ENCODE measurements at regions not wholly inside any gene's neighbourhood (a gene's known extent, or its start where the extent isn't known, plus 50 kb on each side); places are given as distances from the start of the nearest gene placed in this dataset.

DNA sequence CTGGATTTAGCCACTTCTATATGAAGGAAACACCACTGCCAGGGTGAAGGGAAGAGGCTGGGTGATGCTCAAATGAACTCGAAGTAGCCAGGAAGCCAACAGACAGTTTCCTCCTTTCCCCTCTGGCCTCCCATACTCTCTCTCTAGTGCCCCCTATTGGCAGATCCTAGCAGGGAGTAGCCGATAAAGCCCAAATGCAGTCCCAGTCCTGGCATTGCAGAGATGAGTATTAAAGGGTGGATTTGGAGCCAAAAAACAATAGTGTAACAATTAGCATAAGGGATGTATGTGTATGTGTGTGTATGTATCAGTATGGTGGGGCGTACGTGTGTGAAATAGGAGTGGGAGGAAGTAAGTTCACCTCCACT lies 213.8 kb upstream of the LDB2 start:
- no peak for DNase-seq (ENCODE audit: low read depth in 2 of 2)

DNA sequence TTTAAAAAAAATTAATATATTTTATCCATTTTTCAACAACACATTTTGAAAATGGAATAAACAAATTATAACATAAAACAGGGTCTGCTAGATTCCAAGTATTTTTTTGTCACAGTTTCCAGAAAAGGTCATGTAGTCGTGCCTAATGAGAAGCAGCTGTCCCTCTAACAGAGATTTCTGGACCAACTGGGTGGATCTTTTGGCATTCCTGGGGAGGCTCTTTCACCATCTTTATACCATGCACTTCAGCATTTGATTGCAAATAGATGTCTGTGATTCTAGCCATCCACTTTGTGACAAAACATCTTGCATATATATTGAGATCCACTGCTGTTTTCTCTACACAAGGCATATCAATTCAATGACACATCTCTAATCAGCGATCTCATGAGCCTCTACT lies 210.7 kb upstream of the LDB2 start:
- DNase-seq (ENCODE audit: low read depth in 2 of 2): no peak

DNA sequence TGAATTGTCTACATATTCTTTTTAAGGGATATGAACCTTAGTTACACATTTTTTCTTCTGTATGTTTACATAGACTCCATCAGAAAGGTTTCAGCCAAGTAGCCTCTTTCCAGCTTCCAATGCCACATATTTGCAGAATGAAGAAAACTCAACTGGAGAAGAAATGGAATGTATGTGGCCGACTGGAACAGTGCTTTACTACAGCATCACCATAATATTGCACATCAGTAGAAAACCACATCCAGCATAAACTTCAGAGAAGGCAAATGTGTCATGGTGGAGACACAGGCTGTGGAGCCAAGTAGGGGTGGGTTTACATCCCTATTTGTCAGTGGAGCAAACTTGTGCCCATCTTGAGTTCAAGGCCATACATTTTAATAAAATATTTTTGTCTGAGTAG lies 204.8 kb upstream of the LDB2 start:
- no peak for DNase-seq (ENCODE audit: low read depth in 2 of 2)

- no peak for DNase-seq (ENCODE audit: low read depth in 2 of 2)
Observed at GRCh38 chr4:17098996-17099395, 200.6 kb upstream of the LDB2 start.

DNA sequence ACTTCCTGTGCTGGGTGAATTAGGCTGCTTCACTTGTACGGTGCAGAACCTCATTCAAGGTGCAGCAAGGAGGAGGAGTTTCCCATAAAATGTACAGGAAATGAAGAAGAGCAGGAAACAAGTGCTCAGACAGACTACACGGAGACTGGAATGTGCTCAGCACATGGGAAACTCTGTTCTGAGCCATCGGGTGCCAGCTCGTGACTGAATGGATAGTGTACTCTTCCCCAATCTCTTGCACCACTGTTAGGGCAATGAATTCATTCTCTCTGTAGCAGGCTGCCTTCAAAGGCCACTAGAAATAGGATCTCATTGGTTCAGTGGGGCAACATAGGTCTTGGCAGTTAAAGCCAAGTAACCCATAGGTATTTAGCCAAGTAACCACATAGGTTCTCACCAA lies 200.0 kb upstream of the LDB2 start:
- DNase-seq (ENCODE audit: low read depth in 2 of 2): no peak

DNA sequence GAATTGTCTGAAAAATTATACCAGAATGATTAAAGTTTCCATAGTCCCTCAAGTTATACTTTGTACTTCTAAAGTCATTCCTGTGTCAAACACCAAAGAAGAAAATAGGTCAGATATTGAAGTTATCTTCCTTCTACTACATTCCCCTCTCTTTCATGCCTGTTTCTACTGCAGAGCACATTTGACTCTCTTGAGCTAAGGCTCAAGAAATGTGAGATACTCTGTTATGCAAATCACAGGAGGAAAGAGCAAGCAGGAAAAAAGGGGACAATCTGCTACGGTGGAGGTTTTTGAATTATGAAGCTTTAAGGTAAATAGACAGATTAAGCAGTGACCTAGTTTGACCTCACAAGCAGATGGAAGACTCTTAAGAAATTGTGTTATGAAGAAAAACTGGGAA lies 198.9 kb upstream of the LDB2 start:
- DNase-seq (ENCODE audit: low read depth in 2 of 2): no peak

GRCh38 chr4:17096692-17097091 lies 198.2 kb upstream of the LDB2 start:
- no peak for DNase-seq (ENCODE audit: low read depth in 2 of 2)

GRCh38 chr4:17095771-17096170 lies 197.3 kb upstream of the LDB2 start:
- no peak for DNase-seq (ENCODE audit: low read depth in 2 of 2)

GRCh38 chr4:17094876-17095210 lies 196.4 kb upstream of the LDB2 start:
- DNase-seq (ENCODE audit: low read depth in 2 of 2): no peak

DNA sequence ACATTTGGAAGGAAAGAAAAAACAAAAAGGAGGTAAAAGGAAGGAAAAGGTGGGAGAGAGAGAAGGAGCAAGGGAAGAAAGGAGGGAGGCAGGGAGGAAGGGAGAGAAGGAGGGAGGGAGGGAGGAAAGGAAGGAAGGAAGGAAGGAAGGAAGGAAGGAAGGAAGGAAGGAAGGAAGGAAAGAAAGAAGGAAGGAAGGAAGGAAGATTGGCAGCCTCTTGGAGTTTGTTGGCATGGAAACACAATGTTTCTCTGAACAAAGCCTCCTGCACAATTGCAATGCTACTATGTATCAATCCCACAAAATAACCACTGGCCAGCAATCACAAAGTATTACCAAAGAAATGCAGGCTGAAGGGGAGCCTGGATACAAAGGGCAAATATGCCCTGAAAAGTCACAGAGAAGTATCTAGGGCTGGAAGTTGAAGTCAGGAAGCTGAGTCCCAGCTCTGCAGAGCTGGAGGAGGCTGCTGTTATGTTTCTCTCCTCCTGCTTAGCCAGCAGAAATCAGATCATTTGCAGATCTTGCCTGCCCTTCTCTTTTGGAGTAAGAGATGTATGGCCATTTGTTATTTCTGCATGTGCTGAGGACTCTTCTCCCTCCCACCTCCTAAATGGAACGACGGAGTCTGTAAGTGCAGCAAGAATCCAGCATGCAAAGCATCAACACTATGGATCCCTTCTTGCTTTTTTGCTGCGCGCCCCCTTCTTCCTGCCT lies 195.9 kb upstream of the LDB2 start:
- DNase-seq (ENCODE audit: low read depth in 2 of 2): no peak

GRCh38 chr4:17093481-17093880 lies 195.0 kb upstream of the LDB2 start:
- DNase-seq (ENCODE audit: low read depth in 2 of 2): no peak

DNA sequence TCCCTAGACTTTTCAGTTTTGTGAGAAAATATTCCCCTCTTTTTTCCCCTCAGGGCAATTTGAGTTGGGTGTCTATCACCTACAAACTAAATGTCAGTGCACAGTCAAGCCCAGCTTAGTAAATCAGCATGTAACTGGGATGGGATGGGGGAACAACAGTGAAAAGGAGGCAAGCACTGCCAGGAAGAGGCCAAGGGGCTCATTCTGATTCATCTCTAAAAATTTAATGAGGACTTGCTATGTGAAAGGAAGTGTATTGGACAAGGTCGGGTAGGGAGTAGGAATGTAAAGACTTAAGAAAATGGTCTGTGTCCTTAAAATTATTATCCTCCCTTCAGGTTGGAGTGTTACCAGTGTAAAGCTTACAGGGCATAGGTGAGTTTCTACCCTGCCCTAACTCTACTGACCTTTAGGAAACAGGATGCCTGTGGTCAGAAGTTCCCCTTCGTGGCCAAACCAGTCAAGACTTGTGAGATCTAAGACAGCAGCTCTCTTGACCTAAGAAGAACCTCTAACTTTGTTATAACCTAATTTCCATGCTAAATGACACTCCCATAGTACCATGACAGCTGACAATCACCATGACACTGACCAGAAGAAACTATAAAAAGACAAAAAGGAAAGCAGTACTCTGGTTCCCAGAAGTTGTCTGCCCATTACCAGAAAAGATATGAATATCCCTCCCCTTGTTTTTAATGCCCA lies 194.4 kb upstream of the LDB2 start:
- no peak for DNase-seq (ENCODE audit: low read depth in 2 of 2)

GRCh38 chr4:17091104-17091503 lies 192.7 kb upstream of the LDB2 start:
- DNase-seq (ENCODE audit: low read depth in 2 of 2): no peak

DNA sequence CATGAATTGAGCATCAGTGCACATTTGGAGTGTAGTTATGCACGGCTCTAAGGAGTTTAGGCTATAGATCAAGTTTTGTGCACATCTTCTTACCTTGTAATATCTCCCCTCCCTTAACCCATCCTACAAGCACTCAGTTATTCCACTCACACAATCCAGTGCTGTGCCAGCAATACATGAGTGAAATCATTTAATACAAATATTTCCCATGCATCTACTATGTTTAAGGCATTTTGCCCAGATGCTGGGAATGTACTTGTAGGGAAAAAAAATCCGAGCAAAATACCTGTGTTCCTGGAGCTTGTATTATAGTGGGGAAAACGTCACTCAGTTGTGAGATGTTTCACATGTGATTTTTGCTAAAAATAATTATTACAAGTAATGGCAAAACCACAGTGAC lies 191.6 kb upstream of the LDB2 start:
- DNase-seq (ENCODE audit: low read depth in 2 of 2): no peak

GRCh38 chr4:17085416-17085815 lies 187.0 kb upstream of the LDB2 start:
- DNase-seq (ENCODE audit: low read depth in 2 of 2): no peak

GRCh38 chr4:17082186-17082585 lies 183.7 kb upstream of the LDB2 start:
- no peak for DNase-seq (ENCODE audit: low read depth in 2 of 2)

- no peak for DNase-seq (ENCODE audit: low read depth in 2 of 2)
Observed at GRCh38 chr4:17081179-17081578, 182.7 kb upstream of the LDB2 start.

DNA sequence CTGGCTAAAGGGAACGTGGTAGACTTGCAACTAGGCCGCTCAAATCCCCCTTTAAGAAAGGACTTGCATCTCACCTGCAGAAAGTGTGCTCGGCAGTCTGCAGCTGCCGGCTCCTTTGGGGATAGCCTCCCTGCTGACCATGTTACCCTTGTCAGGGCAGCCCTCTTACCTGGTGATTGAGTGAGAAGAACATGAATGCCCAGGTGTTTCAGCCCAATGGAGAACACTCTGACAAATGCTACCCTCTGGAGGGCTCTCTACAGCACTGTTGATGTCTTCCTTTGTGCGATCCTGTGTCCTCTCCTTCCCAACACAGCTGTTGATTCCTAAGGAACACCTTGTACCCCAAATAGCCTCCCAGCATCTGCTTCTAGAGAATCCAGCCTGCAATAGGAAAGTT lies 178.7 kb upstream of the LDB2 start:
- DNase-seq (ENCODE audit: low read depth in 2 of 2): no peak

DNA sequence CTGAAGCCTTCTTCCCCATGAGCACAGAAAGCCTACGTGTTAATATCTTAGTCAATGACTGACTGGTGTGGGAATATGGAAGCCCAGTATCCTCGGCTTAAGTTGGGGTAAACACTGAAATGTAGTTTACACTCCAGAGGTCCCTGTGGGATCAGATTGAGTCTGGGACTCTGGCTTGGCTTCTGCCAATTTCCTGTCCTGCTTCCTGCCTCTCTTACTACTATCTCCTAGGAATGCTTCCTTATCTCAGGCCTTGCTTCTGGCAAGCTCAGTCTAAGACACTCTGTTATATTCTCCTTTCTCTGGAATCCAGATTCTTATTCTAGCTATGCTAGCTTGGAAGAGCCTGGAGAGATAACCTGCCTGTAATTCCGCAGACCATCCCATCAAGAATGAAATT lies 174.0 kb upstream of the LDB2 start:
- DNase-seq (ENCODE audit: low read depth in 2 of 2): no peak

GRCh38 chr4:17068891-17069290 lies 170.4 kb upstream of the LDB2 start:
- no peak for DNase-seq (ENCODE audit: low read depth in 2 of 2)

DNA sequence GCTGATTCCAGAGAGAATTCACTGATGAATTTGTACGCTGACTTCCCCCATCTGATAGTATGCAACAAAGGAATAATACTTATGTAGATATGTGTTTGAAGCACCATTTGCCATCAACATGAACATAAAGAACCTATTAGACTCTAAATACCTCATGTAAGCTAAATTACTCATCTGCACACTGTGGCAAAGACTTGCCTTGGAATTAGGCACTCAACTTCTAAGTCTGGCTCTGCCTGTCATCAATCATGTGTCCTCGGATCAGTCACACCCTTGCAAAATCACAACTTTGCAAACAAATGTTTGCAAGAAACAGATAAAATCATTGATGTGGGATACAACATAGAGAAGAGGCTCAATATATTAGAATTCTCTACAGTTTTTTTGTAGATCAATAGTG lies 169.9 kb upstream of the LDB2 start:
- no peak for DNase-seq (ENCODE audit: low read depth in 2 of 2)

DNA sequence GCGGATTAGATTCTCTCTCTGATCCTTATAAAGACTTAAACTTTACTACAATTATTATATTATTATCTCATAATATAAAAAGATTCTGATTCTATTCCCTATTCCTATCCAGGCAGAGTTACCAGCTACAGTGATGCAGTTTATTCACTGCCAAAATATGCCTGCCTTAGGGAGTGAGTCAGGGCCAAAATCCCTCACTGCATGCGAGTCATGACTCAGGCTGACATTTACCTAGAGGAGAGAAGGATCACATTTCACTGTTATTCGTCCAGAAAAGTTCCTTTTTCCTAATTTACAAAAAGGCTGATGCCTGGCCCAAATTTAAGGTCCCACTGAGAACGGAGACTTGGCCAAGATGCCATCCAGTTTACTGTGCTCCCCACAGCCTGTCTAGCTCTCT lies 168.5 kb upstream of the LDB2 start:
- no peak for DNase-seq (ENCODE audit: low read depth in 2 of 2)

DNA sequence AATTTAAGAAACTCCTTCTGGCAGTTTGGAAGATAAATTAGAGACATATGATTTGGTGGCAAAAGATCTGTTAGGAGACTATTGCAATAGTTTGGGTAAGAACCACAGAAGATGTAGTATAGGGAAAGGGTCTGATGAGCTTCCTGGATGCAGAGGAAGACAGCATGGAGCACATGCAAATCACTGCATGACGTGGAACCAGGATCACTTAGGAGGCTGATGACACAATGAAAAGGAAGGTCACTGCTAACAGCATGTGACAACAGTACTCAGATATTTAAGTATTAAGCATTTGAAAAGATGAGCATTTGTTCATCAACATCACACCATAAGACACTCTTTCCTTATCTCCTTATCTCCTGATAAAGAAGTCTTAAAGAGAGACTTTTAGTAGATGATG lies 167.8 kb upstream of the LDB2 start:
- DNase-seq (ENCODE audit: low read depth in 2 of 2): no peak

- no peak for DNase-seq (ENCODE audit: low read depth in 2 of 2)
Observed at GRCh38 chr4:17065821-17066220, 167.4 kb upstream of the LDB2 start.
